SIG-M5 (cell line): ENCODE measurements at regions not wholly inside any gene's neighbourhood (a gene's known extent, or its start where the extent isn't known, plus 50 kb on each side); places are given as distances from the start of the nearest gene placed in this dataset.

ENCODE experiments used
- DNase-seq: peaks from one replicate; lab custom pipeline; 2025; lab: John Stamatoyannopoulos, UW

- no peak for DNase-seq
These were observed 159.1 kb upstream of the RAB4A start for GRCh38 chr1:229111703-229112319.

GRCh38 chr1:229112832-229113548 lies 157.9 kb upstream of the RAB4A start:
- no peak for DNase-seq

GRCh38 chr1:229114315-229114714 lies 156.6 kb upstream of the RAB4A start:
- DNase-seq = no peak

GRCh38 chr1:229114850-229115365 lies 156.0 kb upstream of the RAB4A start:
- no peak for DNase-seq

- no peak for DNase-seq
These were observed 154.8 kb upstream of the RAB4A start for GRCh38 chr1:229116114-229116513.

GRCh38 chr1:229117664-229118300 lies 153.1 kb upstream of the RAB4A start:
- DNase-seq = no peak

GRCh38 chr1:229118477-229119061 lies 152.3 kb upstream of the RAB4A start:
- DNase-seq = no peak

GRCh38 chr1:229119161-229119560 lies 151.8 kb upstream of the RAB4A start:
- DNase-seq = no peak

- DNase-seq = no peak
These were observed 151.0 kb upstream of the RAB4A start for GRCh38 chr1:229119876-229120275.

- DNase-seq = no peak
These were observed 149.0 kb upstream of the RAB4A start for GRCh38 chr1:229121845-229122436.

- no peak for DNase-seq
These were observed 148.3 kb upstream of the RAB4A start for GRCh38 chr1:229122606-229123005.

GRCh38 chr1:229124116-229124515 lies 146.8 kb upstream of the RAB4A start:
- no peak for DNase-seq

- DNase-seq = no peak
These were observed 146.3 kb upstream of the RAB4A start for GRCh38 chr1:229124520-229125124.

GRCh38 chr1:229127301-229127700 lies 143.6 kb upstream of the RAB4A start:
- no peak for DNase-seq

GRCh38 chr1:229128066-229128608 lies 142.8 kb upstream of the RAB4A start:
- DNase-seq = no peak

GRCh38 chr1:229129301-229130027 lies 141.4 kb upstream of the RAB4A start:
- no peak for DNase-seq

- peak; percentile 34 for DNase-seq
These were observed 140.8 kb upstream of the RAB4A start for GRCh38 chr1:229130028-229130668.

- DNase-seq = no peak
These were observed 139.4 kb upstream of the RAB4A start for GRCh38 chr1:229131243-229132105.

GRCh38 chr1:229132106-229132443 lies 138.8 kb upstream of the RAB4A start:
- no peak for DNase-seq

- DNase-seq = no peak
These were observed 138.2 kb upstream of the RAB4A start for GRCh38 chr1:229132706-229133105.
